ENCODE measurements at regions not wholly inside any gene's neighbourhood (a gene's known extent, or its start where the extent isn't known, plus 50 kb on each side); places are given as distances from the start of the nearest gene placed in this dataset.

- TF ChIP-seq EGR1 (IDR thresholded peaks at IDR 0.05; ENCODE audit: low read depth in 2 of 2): no peak
- TF ChIP-seq YY1 (IDR thresholded peaks at IDR 0.05): no peak
- no peak for TF ChIP-seq FOXA1 (IDR thresholded peaks at IDR 0.05)
Observed at GRCh38 chr12:58615576-58615975, 304.7 kb downstream of the LRIG3 start (continued).

- Histone ChIP-seq H3K27me3 (ENCODE audit: control insufficient read depth in 4 of 4, insufficient read depth in 4 of 4, low read length in 3 of 4) (no peaks in the 10 kb centered on the region), H3K9ac (ENCODE audit: low read depth in 1 of 2, low read length in 2 of 2) (no peak overlapping the region), H3K4me1 (ENCODE audit: control insufficient read depth in 4 of 4, insufficient read depth in 4 of 4, low read length in 3 of 4) (no peaks in the 10 kb centered on the region), H3K27ac (ENCODE audit: low read depth in 1 of 2, low read length in 2 of 2) (no peak overlapping the region), H3K9me3 (ENCODE audit: control insufficient read depth in 4 of 4, low read length in 3 of 4) (no peaks in the 10 kb centered on the region), H3K4me3 (ENCODE audit: low read depth in 1 of 3, low read length in 3 of 3) (no peak overlapping the region), H3K36me3 (ENCODE audit: control insufficient read depth in 4 of 4, insufficient read depth in 3 of 4, low read depth in 1 of 4, low read length in 3 of 4) (no peaks in the 10 kb centered on the region)
- 52% methylated on average over 1 of the region's 1 CpG for WGBS
- DNase-seq (ENCODE audit: low spot score): no peak
- TF ChIP-seq CTCF (IDR thresholded peaks at IDR 0.05; ENCODE audit: low read depth, low read length, missing input control) (no peak), GABPA (IDR thresholded peaks at IDR 0.05 in 1 of 2, conservative IDR thresholded peaks at IDR 0.05 in 1 of 2) (no peak), FOXA2 (IDR thresholded peaks at IDR 0.05) (no peak)
Observed at GRCh38 chr12:58616618-58617017, 303.7 kb downstream of the LRIG3 start.

- no peak overlapping the region for H3K27ac ChIP-seq (ENCODE audit: low read depth in 1 of 2, low read length in 2 of 2)
- H3K4me3 ChIP-seq (ENCODE audit: low read depth in 1 of 3, low read length in 3 of 3): no peak overlapping the region
- 88% methylated on average over 5 of the region's 5 CpGs for WGBS
- peaks cover 0 to 9% (median 1%) of the 10 kb centered on the region in 4 donors for H3K9me3 ChIP-seq (ENCODE audit: control insufficient read depth in 4 of 4, low read length in 3 of 4)
- H3K4me1 ChIP-seq (ENCODE audit: control insufficient read depth in 4 of 4, insufficient read depth in 4 of 4, low read length in 3 of 4): no peaks in the 10 kb centered on the region
- no peaks in the 10 kb centered on the region for H3K36me3 ChIP-seq (ENCODE audit: control insufficient read depth in 4 of 4, insufficient read depth in 3 of 4, low read depth in 1 of 4, low read length in 3 of 4)
- TF ChIP-seq HNF4G (IDR thresholded peaks at IDR 0.05) (no peak), MAX (IDR thresholded peaks at IDR 0.05) (no peak)
- H3K9ac ChIP-seq (ENCODE audit: low read depth in 1 of 2, low read length in 2 of 2): no peak overlapping the region
- H3K27me3 ChIP-seq (ENCODE audit: control insufficient read depth in 4 of 4, insufficient read depth in 4 of 4, low read length in 3 of 4): no peaks in the 10 kb centered on the region
- no peak for DNase-seq (ENCODE audit: low spot score)
Observed at GRCh38 chr12:58621126-58621525, 299.2 kb downstream of the LRIG3 start.

- Histone ChIP-seq H3K9me3 (ENCODE audit: control insufficient read depth in 4 of 4, low read length in 3 of 4) (peaks cover 0 to 13% (median 3%) of the 10 kb centered on the region in 4 donors), H3K36me3 (ENCODE audit: control insufficient read depth in 4 of 4, insufficient read depth in 3 of 4, low read depth in 1 of 4, low read length in 3 of 4) (no peaks in the 10 kb centered on the region), H3K27ac (ENCODE audit: low read depth in 1 of 2, low read length in 2 of 2) (no peak overlapping the region), H3K4me1 (ENCODE audit: control insufficient read depth in 4 of 4, insufficient read depth in 4 of 4, low read length in 3 of 4) (no peaks in the 10 kb centered on the region), H3K4me3 (ENCODE audit: low read depth in 1 of 3, low read length in 3 of 3) (no peak overlapping the region), H3K9ac (ENCODE audit: low read depth in 1 of 2, low read length in 2 of 2) (no peak overlapping the region), H3K27me3 (ENCODE audit: control insufficient read depth in 4 of 4, insufficient read depth in 4 of 4, low read length in 3 of 4) (no peaks in the 10 kb centered on the region)
- no peak for DNase-seq (ENCODE audit: low spot score)
- WGBS: 88% methylated on average over 1 of the region's 1 CpG
- no peak for TF ChIP-seq GABPA (IDR thresholded peaks at IDR 0.05 in 1 of 2, conservative IDR thresholded peaks at IDR 0.05 in 1 of 2)
- no peak for TF ChIP-seq NR2F2 (IDR thresholded peaks at IDR 0.05)
- no peak for TF ChIP-seq HNF4G (IDR thresholded peaks at IDR 0.05)
- no peak for TF ChIP-seq MAX (IDR thresholded peaks at IDR 0.05)
- TF ChIP-seq ZBTB33 (IDR thresholded peaks at IDR 0.05): no peak
- no peak for TF ChIP-seq CTCF (IDR thresholded peaks at IDR 0.05; ENCODE audit: low read depth, low read length, missing input control)
- TF ChIP-seq JUND (IDR thresholded peaks at IDR 0.05): no peak
- no peak for TF ChIP-seq RAD21 (IDR thresholded peaks at IDR 0.05)
- TF ChIP-seq REST (IDR thresholded peaks at IDR 0.05): no peak
- no peak for TF ChIP-seq FOXA1 (IDR thresholded peaks at IDR 0.05)
- no peak for TF ChIP-seq YY1 (IDR thresholded peaks at IDR 0.05)
- TF ChIP-seq TAF1 (conservative IDR thresholded peaks at IDR 0.05): no peak
- no peak for TF ChIP-seq EGR1 (IDR thresholded peaks at IDR 0.05; ENCODE audit: low read depth in 2 of 2)
- TF ChIP-seq RXRA (IDR thresholded peaks at IDR 0.05): no peak
- TF ChIP-seq HNF4A (conservative IDR thresholded peaks at IDR 0.05): no peak
Observed at GRCh38 chr12:58629376-58629775, 290.9 kb downstream of the LRIG3 start.

Measured in liver (tissue), 8 donors.